ENCODE measurements at regions not wholly inside any gene's neighbourhood (a gene's known extent, or its start where the extent isn't known, plus 50 kb on each side); places are given as distances from the start of the nearest gene placed in this dataset.

- TF ChIP-seq CTCF (IDR thresholded peaks at IDR 0.05; ENCODE audit: control extremely low read depth in 1 of 3, insufficient read depth in 1 of 3, low read depth in 1 of 3, low read length in 3 of 3) (no peak), TEAD4 (IDR thresholded peaks at IDR 0.05; ENCODE audit: low read depth, low read length) (no peak), POLR2A (IDR thresholded peaks at IDR 0.05; ENCODE audit: control extremely low read depth in 1 of 2, low read depth in 2 of 2, low read length in 2 of 2) (no peak), CHD1 (IDR thresholded peaks at IDR 0.05; ENCODE audit: low read depth, low read length) (no peak), RAD21 (IDR thresholded peaks at IDR 0.05 in 1 of 2, conservative IDR thresholded peaks at IDR 0.05 in 1 of 2; ENCODE audit: low read depth in 2 of 2, low read length in 2 of 2) (no peak; a peak in 1 of 4 replicates), TAF1 (IDR thresholded peaks at IDR 0.05; ENCODE audit: low read depth, low read length) (no peak), BRCA1 (IDR thresholded peaks at IDR 0.05; ENCODE audit: low read depth, low read length) (no peak)
Measured at GRCh38 chr12:114500775-114501473, 95.0 kb upstream of the TBX5 start.
